GM20431 (cell line): ENCODE measurements at regions not wholly inside any gene's neighbourhood (a gene's known extent, or its start where the extent isn't known, plus 50 kb on each side); places are given as distances from the start of the nearest gene placed in this dataset.
"Not testable (repeated sequence)": the region's sequence is repeated elsewhere in the genome, so short reads cannot be mapped to it uniquely, and the experiment has no call there.

Experiments
- in situ Hi-C: fragments of 300-500 bp; cut with MseI, MboI; formaldehyde crosslinking; loops from one replicate; pipeline ENCODE4 v1.15.0; 2020; ENCODE audit warnings: low sequenced_read_pairs; ENCODE audit not compliant: unreplicated experiment

DNA sequence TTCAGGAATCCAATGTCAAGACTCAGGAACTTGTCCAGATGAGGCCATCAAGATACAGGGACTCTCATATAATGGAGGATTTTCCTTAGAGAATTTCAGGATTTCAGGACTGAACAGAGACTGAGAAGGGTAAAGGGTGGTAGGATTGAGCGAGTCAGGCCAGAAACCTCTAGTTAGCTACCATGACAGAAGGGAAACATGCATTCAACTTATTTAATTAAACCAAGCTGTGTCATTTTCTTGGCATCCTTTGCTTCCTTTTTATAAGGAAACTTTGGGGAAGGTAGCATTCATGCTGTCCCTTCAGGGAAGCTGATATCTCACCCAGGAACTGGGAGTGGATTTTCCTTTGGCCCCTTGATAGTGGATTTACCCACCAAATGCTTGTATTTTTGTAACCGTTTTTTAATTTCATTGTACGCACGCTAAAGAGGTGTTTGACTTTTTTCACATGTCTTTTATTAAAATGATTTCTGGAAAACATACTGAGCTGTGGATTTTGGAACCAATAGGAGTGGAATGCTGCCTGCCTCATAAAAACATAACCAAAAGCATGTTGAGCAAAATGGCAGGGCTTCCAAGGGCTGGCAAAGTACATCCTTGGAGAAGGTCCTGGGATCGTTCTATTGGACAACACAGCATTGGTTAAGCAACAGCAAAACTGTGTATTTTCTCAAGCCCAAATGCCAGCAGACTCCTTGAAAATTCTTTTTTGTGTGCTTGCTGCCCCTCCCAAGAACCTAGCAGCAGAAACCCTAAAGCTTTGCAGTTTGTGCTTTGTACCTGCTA, 104.5 kb downstream of the CXCL12 start:
- in situ Hi-C loops = no loop called here

DNA sequence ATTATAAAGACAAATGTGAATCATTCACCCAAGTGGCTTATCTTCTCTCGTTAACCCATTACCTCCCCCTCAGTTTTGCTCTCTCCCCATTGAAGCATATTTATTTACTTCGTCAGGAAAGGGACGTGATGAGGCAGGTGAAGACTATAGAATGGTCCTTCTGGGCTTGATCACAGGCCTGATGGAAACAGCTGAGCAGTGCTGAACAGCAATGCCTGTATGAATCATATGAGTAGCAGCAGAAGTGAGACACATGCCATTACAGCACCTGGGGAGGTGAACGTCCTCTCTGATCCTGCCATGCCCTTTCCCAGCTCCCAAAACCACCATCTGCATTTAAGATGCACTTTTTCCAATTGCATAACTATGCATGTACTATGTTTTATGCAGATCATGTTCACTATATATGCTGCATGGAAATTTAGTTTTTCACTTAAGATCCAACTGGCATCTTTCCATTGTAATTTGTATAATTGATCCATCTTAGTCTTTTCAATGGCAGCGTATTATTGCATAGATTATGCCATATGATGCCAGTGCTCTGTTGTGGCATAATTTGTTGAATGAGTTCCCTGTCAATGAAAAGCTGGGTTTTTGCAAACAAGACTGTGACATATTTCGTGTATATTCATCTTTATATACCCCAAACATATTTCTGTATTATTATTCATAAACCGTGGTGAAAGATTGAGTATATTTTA, 105.3 kb downstream of the CXCL12 start:
- in situ Hi-C loops = no loop called here

DNA sequence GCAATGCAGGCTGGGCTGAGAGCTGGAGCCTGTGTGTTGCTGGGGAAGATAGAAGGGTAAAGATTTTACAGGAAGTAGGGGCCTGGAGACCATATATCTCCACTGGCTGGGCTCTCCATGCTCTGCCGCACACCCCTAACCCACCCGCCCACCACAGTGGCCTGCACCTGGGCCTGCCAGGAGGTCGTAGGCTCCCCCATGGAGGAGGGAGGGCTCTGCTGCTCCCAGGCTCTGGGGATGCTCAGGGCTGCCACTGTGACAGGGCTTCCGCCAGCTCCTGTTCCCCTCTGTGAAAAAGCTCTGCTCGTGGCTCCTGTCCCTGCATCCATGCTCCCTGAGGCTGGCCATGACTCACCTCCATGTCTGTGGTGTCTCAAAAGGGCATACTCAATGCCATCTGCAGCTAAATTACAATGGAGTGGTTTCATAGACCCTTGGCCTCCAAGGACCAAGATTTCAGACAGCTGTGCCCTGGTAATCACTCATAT, 106.0 kb downstream of the CXCL12 start:
- in situ Hi-C loops = no loop called here

DNA sequence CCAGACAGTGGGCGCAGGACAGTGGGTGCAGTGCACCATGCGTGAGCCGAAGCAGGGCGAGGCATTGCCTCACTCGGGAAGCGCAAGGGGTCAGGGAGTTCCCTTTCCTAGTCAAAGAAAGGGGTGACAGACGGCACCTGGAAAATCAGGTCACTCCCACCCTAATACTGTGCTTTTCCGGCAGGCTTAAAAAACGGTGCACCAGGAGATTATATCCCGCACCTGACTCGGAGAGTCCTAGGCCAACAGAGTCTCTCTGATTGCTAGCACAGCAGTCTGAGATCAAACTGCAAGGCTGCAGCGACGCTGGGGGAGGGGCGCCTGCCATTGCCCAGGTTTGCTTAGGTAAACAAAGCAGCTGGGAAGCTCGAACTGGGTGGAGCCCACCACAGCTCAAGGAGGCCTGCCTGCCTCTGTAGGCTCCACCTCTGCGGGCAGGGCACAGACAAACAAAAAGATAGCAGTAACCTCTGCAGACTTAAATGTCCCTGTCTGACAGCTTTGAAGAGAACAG, 116.4 kb downstream of the CXCL12 start:
- in situ Hi-C loops = not testable (repeated sequence)

DNA sequence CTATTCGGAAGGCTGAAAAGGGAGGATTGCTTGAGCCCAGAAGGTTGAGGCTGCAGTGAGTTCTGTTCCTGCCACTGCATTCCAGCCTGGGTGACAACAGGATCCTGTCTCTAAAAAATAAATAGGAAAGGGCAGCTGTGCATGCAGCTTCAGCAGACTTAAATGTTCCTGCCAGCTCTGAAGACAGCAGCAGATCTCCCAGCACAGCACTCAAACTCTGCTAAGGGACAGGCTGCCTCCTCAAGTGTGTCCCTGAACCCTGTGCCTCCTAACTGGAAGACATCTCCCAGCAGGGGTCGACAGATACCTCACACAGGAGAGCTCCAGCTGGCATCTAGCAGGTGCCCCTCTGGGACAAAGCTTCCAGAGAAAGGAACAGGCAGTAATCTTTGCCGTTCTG, 117.9 kb downstream of the CXCL12 start:
- in situ Hi-C loops = no loop called here

DNA sequence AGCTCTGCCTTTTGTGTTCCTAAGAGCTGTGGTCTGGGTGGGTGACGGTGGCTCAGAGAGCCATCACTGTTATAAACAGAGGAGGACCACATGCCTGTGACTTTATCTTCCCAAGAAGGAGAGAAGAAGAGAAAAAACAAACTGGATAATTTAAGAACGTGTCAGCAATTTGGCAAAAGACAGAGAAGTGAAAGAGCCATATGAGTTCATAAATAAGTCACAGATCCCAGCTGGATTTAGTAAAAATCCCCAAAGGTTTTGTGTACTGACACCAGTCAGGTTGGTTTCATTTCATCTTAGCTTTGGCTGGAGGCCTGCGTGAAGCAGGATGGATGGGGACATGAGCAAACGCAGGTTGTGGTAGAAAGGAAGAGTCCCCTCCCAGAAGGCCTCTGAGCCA, 120.7 kb downstream of the CXCL12 start:
- in situ Hi-C loops = no loop called here

DNA sequence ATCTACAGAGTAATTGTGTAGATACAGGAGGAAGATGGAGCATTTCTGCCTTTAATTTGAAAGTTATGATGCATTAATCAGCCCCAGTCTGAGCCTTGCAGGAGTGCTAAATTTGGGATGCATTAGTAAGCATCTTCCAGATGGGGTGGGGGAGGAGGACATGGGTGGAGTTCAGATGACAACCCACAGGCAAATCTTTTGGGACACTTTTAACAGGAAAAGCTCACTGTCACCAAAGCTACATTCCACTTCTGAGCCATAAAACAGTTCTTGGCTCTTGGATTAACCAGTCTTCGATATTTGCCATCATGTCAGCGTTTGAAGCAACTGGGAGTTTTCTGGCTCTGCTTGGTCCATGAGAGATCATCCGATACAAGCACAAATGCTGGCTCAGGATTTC, 121.1 kb downstream of the CXCL12 start:
- in situ Hi-C loops = no loop called here

DNA sequence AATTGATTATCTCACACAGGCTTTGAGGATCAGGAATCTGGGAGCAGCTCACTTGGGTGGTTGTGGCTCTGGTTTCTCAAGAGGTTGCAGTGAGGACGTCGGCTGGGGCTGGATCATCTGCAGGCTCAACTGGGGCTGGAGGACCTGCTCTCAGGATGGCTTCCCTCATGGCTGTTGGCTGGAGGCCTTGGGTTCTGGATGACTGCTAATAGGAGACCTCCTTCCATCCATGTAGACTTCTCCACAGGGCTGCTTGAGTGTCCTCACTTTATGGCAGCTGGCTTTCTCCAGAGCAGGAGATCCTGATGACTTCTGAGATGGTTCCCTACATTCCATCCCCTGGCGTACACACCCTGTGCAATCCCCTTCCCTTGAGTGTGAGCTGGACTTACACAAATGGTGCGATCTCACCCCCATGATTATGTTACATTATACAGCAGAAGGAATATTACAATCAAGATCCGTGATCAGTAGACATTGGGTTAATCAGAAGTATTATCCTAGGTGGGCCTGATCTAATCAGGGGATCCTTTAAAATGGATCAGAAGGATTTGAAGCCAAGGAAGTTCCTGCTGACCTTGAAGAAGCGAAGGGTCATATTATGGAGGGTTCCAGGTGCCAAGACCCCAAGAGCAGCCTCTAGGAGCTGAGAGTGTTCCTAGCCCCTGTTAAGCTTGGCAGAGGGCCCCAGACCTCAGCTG, 122.2 kb downstream of the CXCL12 start:
- in situ Hi-C loops = no loop called here

DNA sequence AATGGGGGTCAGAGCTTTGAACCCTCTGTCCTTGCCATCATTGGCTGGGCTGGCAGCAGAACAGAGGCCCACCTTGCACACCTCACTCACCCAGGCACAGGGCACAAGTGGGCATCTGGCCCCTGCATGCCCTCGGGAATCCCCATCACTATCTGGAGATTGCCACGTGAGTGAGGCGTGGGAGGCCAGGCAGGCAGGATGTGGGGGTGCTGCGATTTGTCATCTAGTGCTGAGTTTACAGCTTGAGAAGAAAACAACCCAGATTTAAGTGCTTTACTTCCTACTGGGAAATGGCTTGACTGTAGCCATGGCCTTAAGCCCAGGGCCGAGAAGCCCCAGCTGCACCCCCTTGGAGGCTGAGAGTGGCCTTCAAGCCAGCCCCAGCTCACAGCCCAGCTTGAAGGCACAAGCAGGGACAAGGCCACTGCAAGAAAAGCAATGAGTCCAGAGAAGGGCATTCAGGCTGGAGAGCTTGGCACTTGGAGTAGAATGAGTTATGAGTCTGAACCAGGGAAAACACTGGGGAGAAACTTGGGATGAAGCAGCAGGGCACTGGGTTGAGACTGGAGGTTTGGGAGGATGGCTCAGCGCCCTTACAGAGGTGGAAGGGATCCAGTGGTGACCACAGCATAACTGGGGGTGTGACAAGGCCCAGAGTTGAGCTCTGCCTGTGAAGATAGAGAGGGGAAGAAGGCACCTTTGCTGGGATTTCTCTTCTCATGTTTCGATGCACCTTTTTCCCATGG, 123.0 kb downstream of the CXCL12 start:
- in situ Hi-C loops = no loop called here

DNA sequence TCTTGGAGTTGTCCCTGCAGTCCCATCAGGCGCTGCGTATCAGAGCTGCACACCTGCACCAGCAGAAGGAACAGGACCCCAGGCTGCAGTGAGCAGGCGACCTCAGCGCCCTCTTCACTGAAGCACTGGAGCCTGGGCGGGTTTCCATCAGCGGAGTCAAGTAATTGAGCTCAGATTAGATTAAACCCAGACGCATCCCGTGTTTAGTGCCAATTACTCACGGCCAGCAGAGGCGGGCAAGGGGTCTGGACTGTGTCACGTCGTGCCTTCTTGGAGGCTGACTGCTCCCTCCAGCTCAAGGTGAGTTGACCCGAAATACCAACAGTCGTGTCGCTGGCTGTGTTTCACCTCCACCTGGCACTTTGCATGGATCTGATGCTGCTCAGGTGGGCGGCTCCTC, 123.6 kb downstream of the CXCL12 start:
- in situ Hi-C loops = no loop called here

DNA sequence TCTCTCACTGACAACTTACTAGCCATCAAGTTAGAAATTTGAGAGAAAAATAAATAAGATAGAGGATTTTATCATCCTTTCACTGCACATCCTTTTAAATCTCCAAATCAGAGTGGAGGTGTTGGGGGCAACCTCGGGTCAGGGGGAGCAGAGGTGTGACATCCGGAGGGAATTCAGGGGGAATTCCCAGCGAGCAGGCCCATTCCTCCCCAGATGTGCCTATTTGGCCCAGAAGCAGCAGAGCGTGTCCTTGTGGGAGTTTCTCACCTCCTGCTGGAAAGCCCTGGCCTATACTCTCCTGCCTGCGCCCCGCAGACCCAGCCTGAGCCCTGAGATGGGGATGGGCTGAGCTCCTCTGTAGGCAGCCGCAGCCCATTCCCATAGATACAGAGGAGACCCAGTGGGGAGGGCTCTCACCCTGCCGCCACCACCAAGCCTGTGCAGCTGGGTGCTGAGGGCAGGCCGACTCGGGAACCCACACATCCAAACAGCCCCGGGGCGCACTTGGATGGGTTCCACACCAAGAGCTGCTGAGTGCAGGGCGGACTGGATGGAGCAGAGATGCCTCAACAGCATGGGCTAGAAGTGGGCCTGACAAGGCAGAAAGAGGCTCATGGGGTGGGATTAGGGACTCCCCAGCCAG, 124.5 kb downstream of the CXCL12 start:
- in situ Hi-C loops = no loop called here

DNA sequence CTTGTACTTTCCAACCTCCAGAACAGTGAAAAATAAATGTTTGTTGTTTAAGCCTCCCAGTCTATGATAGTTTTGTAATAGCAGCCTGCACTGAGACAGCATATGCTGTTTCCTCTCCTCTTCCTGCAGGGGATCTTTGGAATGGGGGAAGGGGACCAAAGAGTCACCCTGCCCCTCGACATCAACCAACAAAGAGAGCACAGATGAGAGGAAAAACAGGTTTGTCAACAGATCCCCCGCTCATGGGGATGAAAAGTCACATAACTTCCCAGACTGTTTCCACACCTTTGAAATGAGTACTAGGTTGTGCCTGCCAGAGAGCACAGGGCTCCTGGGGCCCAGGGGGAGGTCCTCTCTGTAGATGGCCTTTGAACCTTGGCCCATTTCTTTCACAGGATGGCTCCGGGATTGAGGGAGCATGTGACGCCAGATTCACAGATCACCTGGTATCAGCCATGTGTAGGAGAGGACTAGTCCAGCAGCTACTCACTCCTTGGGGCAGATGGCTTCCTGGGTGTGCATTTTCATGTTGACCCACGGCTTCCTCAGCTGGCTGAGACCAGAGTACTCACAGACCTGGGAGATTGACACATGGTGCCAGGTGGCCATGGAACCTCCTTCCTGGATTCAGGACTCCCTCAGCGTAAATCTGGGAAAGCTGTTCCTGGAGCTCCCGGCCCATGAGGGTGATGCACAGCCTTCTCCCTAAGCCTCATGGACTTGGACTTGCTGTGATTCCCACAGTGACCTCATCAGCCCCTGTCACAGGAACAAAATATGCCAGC, 125.6 kb downstream of the CXCL12 start:
- in situ Hi-C loops = no loop called here

DNA sequence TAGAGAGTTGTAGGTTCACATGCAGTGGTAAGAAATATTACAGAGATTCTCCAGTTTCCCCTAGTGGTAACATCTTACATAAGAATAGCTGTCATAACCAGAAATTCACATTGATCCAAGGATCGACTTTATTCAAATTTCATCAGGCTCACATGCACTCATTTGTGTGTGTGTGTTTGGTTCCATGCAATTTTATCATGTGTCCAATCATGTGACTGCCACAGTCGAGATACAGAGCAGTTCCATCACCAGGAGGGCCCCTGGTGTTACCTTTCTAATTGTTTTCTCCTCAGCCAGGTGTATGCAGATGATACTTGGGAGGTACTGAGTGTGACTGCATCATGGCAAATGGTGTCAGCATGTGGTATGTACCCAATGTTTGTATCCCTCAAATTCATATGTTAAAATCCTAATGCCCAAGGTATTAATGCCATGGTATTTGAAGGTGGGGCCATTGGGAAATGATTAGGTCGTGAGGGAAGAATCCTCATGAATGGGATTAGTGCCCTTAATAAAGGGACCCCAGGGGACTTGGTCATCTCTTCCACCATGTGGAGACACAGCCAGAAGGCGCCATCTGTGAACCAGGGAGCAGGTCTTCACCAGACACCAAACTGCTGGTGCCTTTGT, 126.3 kb downstream of the CXCL12 start:
- in situ Hi-C loops = no loop called here

DNA sequence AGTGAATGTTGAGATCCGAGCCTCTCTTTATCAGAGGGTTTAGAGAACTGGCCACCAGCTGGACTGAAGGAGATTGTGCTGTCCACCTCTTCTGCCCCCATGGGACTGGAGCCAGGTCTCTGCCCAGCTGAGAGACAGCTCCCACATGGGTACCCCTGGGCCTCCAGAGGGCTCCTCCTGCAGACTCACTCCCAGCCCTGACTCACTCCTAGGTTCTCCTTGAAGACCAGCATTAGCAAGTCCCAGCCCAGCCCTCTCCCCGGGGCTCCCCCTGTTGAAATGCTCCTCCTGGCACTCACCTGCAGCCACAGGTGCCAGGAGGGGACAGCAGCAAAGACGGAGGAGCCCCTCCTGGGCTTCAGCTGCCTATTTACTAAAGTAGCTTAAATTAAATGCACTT, 126.9 kb downstream of the CXCL12 start:
- in situ Hi-C loops = no loop called here

DNA sequence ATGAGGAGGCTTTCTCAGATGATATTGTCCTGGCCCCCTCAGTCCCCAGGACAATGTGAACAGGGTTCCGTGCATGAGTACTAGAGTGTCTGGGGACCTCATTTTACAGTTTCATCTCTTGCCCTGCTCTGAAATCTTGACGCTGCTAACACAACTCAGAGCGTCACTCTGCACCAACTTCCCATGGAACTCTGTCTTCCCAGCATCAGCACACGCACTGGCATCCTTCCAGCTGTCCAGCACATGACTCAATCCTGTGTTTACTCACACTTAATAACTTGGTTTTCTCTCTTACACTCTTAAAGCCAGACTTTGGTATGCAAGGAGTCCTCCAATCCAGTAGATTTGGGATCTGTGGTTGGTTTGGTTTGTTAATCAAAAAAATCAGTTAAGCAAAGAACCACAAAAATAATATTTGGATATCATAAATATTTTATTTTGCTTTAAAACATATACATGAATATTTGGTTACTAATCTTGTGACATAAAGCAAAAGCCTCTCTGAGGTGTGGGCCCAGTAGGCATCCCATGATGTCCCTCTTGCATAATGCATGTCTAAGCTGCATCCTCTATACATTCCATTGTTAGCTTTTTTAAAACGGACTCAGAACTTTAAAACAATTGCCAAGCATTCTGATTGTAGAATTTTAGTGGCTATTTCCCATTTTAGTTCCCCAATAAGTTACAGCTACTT, 131.0 kb downstream of the CXCL12 start:
- in situ Hi-C loops = no loop called here

DNA sequence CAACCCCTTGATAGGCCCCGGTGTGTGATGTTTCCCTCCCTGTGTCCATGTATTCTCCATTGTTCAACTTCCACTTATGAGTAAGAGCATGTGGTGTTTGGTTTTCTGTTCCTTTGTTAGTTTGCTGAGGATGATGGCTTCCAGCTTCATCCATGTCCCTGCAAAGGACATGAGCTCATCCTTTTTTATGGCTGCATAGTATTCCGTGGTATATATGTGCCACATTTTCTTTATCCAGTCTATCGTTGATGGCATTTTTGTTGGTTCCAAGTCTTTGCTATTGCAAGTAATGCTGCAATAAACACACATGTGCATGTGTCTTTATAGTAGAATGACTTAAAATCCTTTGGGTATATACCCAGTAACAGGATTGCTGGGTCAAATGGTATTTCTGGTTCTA, 132.3 kb downstream of the CXCL12 start:
- in situ Hi-C loops = not testable (repeated sequence)

DNA sequence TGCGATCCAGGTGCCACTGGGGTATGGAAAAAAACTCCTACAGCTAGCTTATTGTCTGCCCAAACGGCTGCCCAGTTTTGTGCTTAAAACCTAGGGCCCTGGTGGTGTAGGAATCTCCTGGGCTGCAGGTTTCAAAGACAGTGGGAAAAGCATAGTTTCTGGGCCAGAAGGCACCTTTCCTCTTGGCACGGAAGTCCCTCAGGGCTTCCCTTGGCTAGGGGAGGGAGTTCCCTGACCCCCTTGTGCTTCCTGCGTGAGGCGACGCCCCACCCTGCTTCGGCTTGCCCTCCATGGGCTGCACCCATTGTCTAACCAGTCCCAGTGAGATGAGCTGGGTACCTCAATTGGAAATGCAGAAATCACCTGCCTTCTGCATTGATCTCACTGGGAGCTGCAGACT, 135.0 kb downstream of the CXCL12 start:
- in situ Hi-C loops = not testable (repeated sequence)

DNA sequence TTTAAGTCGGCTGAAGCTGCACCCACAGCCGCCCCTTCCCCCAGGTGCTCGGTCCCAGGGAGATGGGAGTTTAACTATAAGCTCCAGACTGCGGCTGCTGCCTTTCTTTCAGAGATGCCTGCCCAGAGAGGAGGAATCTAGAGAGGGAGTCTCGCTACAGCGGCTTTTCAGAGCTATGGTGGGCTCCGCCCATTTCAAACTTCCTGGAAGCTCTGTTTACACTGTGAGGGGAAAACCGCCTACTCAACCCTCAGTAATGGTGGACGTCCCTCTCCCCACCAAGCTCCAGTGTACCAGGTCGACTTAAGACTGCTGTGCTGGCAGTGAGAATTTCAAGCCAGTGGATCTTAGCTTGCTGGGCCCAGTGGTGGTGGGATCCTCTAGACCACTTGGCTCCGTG, 135.4 kb downstream of the CXCL12 start:
- in situ Hi-C loops = no loop called here
